CD4-positive, alpha-beta T cell (primary cell): ENCODE measurements at regions not wholly inside any gene's neighbourhood (a gene's known extent, or its start where the extent isn't known, plus 50 kb on each side); places are given as distances from the start of the nearest gene placed in this dataset.

ENCODE experiments used
- ATAC-seq: fragments of 200-7000 bp; cut with Tn5 transposase; one replicate; pipeline ENCODE4 v1.10.0; 2022; ENCODE audit warnings: mild to moderate bottlenecking; ENCODE audit not compliant: poor library complexity
- CTCF ChIA-PET: fragments of 350-600 bp; sonication (Branson Sonifier 250); formaldehyde crosslinking; loops from one replicate; lab custom pipeline; 2021; ENCODE audit warnings: antibody characterized with exemption, inconsistent platforms; lab: Charles Lee
- POLR2A ChIA-PET: fragments of 350-600 bp; sonication (Branson Sonifier 250); formaldehyde crosslinking; loops from one replicate; lab custom pipeline; 2021; ENCODE audit warnings: antibody characterized with exemption, inconsistent platforms; lab: Charles Lee
- DNase-seq, 14 experiments: peaks; one replicate each; pipeline ENCODE4 v3.0.0-alpha.2; 2013 to 2020; ENCODE audit warnings: mixed read lengths in 2 of 14
- H3K27ac ChIP-seq, 2 donors: one replicate each; pipeline versions ENCODE4 v1.5.1 to v1.7.0; 2013; ENCODE audit warnings: low read length in 2 of 2, low read depth in 1 of 2, mild to moderate bottlenecking in 1 of 2
- H3K27me3 ChIP-seq, 2 experiments: 1 replicate in 1 of 2; 2 replicates in 1 of 2; pipeline versions ENCODE4 v1.6.1 to v1.7.0; 2013; ENCODE audit warnings: low read length in 2 of 2, control low read depth in 1 of 2, mild to moderate bottlenecking in 1 of 2, moderate library complexity in 1 of 2; ENCODE audit not compliant: insufficient read depth in 2 of 2, control insufficient read depth in 1 of 2
- H3K36me3 ChIP-seq: one replicate; pipeline ENCODE4 v1.6.1; 2013; ENCODE audit warnings: low read length, control low read depth; ENCODE audit not compliant: insufficient read depth
- H3K4me1 ChIP-seq: one replicate; pipeline ENCODE4 v1.6.1; 2013; ENCODE audit warnings: low read length, control low read depth; ENCODE audit not compliant: insufficient read depth
- H3K4me3 ChIP-seq: one replicate; pipeline ENCODE4 v1.5.1; 2013; ENCODE audit warnings: mild to moderate bottlenecking, low read length, moderate library complexity
- H3K9me3 ChIP-seq, 2 experiments: 1 replicate in 1 of 2; 2 replicates in 1 of 2; pipeline versions ENCODE4 v1.6.1 to v1.7.0; 2013; ENCODE audit warnings: low read length in 2 of 2, mild to moderate bottlenecking in 2 of 2, control low read depth in 1 of 2, moderate library complexity in 1 of 2; ENCODE audit not compliant: control insufficient read depth in 1 of 2, insufficient read depth in 1 of 2
- H3K27ac Mint-ChIP-seq: one replicate; pipeline ENCODE4 v1.8.0; 2020; ENCODE audit warnings: mixed read lengths
- H3K27me3 Mint-ChIP-seq: one replicate; pipeline ENCODE4 v1.8.0; 2021; ENCODE audit warnings: mixed read lengths
- H3K36me3 Mint-ChIP-seq: one replicate; pipeline ENCODE4 v1.8.0; 2021; ENCODE audit warnings: low read depth, mixed read lengths
- H3K4me1 Mint-ChIP-seq: one replicate; pipeline ENCODE4 v1.8.0; 2021; ENCODE audit warnings: low read depth, mixed read lengths
- H3K4me3 Mint-ChIP-seq: one replicate; pipeline ENCODE4 v1.8.0; 2020; ENCODE audit warnings: mild to moderate bottlenecking, mixed read lengths
- H3K9me3 Mint-ChIP-seq: one replicate; pipeline ENCODE4 v1.8.0; 2020; ENCODE audit warnings: mixed read lengths
- intact Hi-C, 2 experiments: fragments of 100-400 bp; cut with DNase I in 1 of 2; cut with micrococcal nuclease in 1 of 2; formaldehyde crosslinking; loops; one replicate each; pipeline versions ENCODE4 v1.15.1 to v1.9.0; 2023 to 2025; cut with DNase I, micrococcal nuclease
- TF ChIP-seq, protein P1 (sequence below): fragments of 200-600 bp; IDR thresholded peaks from one replicate; pipeline ENCODE4 v1.8.0; 2022; ENCODE audit warnings: antibody characterized with exemption, mild to moderate bottlenecking

DNA sequence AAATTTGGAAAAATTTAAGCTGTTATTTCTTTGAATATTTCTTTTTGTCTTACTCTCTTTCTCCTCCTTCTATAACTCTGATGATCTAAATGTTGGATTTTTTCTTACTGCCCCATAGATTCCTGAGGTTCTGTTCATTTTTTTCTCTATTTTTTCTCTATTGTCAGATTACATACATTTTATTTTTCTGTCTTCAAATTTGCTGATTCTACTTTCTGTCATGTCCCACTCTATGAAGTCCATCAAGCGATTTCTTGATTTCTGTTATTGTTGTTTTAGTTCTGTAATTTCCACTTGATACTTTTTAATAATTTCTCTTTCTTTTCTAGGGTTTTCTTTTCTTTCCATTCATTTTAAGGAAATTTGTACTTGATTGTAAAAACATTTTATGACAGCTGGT is 83.7 kb upstream of the THRB start:
- ChIA-PET POLR2A (no interaction called here), CTCF (no interaction called here)
- peaks cover 3% of the 10 kb centered on the region for H3K9me3 Mint-ChIP-seq
- H3K4me1 Mint-ChIP-seq = no peaks in the 10 kb centered on the region
- H3K27ac ChIP-seq = no peak overlapping the region
- TF ChIP-seq, protein P1, sequence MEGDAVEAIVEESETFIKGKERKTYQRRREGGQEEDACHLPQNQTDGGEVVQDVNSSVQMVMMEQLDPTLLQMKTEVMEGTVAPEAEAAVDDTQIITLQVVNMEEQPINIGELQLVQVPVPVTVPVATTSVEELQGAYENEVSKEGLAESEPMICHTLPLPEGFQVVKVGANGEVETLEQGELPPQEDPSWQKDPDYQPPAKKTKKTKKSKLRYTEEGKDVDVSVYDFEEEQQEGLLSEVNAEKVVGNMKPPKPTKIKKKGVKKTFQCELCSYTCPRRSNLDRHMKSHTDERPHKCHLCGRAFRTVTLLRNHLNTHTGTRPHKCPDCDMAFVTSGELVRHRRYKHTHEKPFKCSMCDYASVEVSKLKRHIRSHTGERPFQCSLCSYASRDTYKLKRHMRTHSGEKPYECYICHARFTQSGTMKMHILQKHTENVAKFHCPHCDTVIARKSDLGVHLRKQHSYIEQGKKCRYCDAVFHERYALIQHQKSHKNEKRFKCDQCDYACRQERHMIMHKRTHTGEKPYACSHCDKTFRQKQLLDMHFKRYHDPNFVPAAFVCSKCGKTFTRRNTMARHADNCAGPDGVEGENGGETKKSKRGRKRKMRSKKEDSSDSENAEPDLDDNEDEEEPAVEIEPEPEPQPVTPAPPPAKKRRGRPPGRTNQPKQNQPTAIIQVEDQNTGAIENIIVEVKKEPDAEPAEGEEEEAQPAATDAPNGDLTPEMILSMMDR = no peak
- H3K4me3 Mint-ChIP-seq = no peak overlapping the region
- ATAC-seq = no peak
- no peaks in the 10 kb centered on the region for H3K27me3 Mint-ChIP-seq
- H3K9me3 ChIP-seq = peaks cover 0 to 15% of the 10 kb centered on the region in 2 experiments
- no peaks in the 10 kb centered on the region for H3K27me3 ChIP-seq
- no peak overlapping the region for H3K4me3 ChIP-seq
- H3K27ac Mint-ChIP-seq = no peak overlapping the region
- H3K4me1 ChIP-seq = no peaks in the 10 kb centered on the region
- H3K36me3 ChIP-seq = no peaks in the 10 kb centered on the region
- intact Hi-C loops = no loop called here
- H3K36me3 Mint-ChIP-seq = no peaks in the 10 kb centered on the region
- no peak for DNase-seq

DNA sequence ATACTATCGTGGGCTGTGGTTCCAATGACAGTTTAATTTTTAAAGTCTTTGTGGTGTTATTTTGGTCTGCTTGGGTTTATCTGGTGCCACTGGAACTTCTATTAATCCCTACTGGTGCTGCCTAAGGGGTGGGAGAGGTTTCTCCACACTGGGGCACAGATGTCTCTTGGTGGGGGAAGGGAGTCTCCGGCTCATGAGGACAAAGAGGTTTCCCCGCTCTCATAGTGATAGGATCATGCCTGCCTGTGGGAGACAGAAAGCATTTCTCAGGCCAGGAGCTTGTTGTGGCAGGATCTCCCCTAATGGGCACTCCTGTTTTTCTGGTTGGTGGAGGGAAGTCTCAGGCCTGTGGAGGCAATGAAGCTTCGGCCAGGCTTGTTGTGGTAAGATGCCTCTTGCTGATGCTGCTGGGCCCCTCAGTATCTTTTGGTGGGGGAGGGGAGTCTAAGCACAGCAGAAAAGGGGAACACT is 84.3 kb upstream of the THRB start:
- POLR2A ChIA-PET = no interaction called here
- CTCF ChIA-PET = no interaction called here
- Mint-ChIP-seq H3K9me3 (peaks cover 6% of the 10 kb centered on the region), H3K27ac (no peak overlapping the region), H3K4me1 (no peaks in the 10 kb centered on the region), H3K27me3 (no peaks in the 10 kb centered on the region), H3K4me3 (no peak overlapping the region), H3K36me3 (no peaks in the 10 kb centered on the region)
- H3K27me3 ChIP-seq = no peaks in the 10 kb centered on the region
- ATAC-seq (no peak), DNase-seq (no peak)
- H3K9me3 ChIP-seq = peaks cover 0 to 15% of the 10 kb centered on the region in 2 experiments
- intact Hi-C loops = no loop called here
- H3K4me3 ChIP-seq = no peak overlapping the region
- no peaks in the 10 kb centered on the region for H3K36me3 ChIP-seq
- H3K27ac ChIP-seq = no peak overlapping the region
- TF ChIP-seq, protein P1 = no peak
- H3K4me1 ChIP-seq = no peaks in the 10 kb centered on the region

DNA sequence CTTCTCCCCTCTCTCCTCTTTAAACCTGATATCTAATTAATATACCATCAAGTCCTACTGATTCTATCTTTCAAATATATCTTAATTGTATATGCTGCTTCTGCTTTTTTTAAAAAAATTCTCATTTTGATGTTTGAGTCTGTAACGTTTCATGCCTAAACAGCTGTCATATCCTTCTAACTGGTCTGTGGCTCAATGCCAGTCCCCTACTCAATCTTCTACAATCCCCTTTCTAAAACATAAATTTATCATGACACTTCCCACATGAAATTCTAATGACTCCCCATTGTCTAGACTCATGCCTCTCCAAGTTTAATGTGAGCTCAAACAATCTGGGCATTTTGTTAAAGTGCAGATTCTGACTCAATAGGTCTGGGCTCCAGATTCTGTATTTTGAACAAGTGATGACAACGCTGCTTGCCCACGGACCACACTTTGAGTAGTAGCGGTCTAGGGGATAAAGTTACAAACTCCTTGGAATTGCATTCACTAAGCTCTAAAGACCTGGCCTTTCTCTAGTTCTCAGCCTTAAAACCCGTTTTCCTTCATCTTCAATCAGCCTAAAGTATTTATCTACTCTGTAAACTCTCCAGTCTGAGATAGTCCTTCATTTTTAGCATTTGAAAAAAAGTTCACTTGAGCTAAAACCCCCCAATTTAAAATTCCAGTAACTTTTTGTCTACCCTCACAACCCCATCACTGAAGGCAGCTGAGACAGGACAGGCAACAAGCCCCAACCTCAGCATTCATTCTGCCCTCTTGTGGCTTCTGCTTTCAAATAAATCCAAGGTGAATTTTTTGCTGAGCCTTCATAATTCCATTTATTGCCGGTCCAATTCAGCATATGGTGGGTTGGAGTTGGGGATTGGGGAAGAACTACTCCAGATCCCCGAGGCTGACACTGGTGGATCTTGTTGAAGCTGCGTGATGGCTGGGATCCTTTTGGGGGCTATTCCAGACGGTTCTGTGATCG is 88.1 kb upstream of the THRB start:
- ChIA-PET POLR2A (no interaction called here), CTCF (no interaction called here)
- Mint-ChIP-seq H3K27me3 (no peaks in the 10 kb centered on the region), H3K9me3 (peaks cover 8% of the 10 kb centered on the region), H3K4me1 (no peaks in the 10 kb centered on the region), H3K4me3 (no peak overlapping the region), H3K27ac (no peak overlapping the region), H3K36me3 (no peaks in the 10 kb centered on the region)
- Histone ChIP-seq H3K36me3 (no peaks in the 10 kb centered on the region), H3K9me3 (no peaks in the 10 kb centered on the region), H3K4me1 (no peaks in the 10 kb centered on the region), H3K27ac (no peak overlapping the region), H3K27me3 (no peaks in the 10 kb centered on the region), H3K4me3 (no peak overlapping the region)
- TF ChIP-seq, protein P1 = no peak
- intact Hi-C loops = no loop called here
- DNase-seq (no peak), ATAC-seq (no peak)
